ENCODE measurements at regions not wholly inside any gene's neighbourhood (a gene's known extent, or its start where the extent isn't known, plus 50 kb on each side); places are given as distances from the start of the nearest gene placed in this dataset.

- Histone ChIP-seq H3K4me1 (ENCODE audit: control extremely low read depth in 1 of 4, control insufficient read depth in 4 of 4, insufficient read depth in 4 of 4, low read length in 3 of 4) (peaks cover 0 to 5% (median 1%) of the 10 kb centered on the region in 4 experiments), H3K27me3 (replicated peaks in 2 of 5; ENCODE audit: control insufficient read depth in 4 of 5, insufficient read depth in 5 of 5, low read length in 4 of 5) (peaks cover 0 to 85% (median 18%) of the 10 kb centered on the region in 5 experiments), H3K36me3 (ENCODE audit: control insufficient read depth in 4 of 4, insufficient read depth in 4 of 4, low read length in 3 of 4) (no peaks in the 10 kb centered on the region), H3K4me3 (ENCODE audit: control insufficient read depth in 1 of 7, extremely low read depth in 1 of 7, insufficient read depth in 4 of 7, low read depth in 2 of 7, low read length in 6 of 7) (no peak overlapping the region), H3K27ac (ENCODE audit: insufficient read depth in 1 of 2, low read depth in 1 of 2, low read length in 2 of 2, poor library complexity in 1 of 2, severe bottlenecking in 2 of 2) (no peak overlapping the region), H3K9me3 (ENCODE audit: control extremely low read depth in 1 of 5, control insufficient read depth in 4 of 5, insufficient read depth in 2 of 5, low read depth in 1 of 5, low read length in 4 of 5) (no peaks in the 10 kb centered on the region)
- ChIA-PET CTCF (no interaction called here), POLR2A (no interaction called here)
- DNase-seq: no peak
- WGBS (ENCODE audit: insufficient coverage): 84% methylated on average over 14 of the region's 15 CpGs
Measured at GRCh38 chr20:56954797-56955196, 311.6 kb downstream of the BMP7 start.

GRCh38 chr20:56955680-56956079 lies 310.8 kb downstream of the BMP7 start:
- peaks cover 0 to 92% (median 18%) of the 10 kb centered on the region in 5 experiments for H3K27me3 ChIP-seq (replicated peaks in 2 of 5; ENCODE audit: control insufficient read depth in 4 of 5, insufficient read depth in 5 of 5, low read length in 4 of 5)
- no peak for DNase-seq
- peaks cover 0 to 5% (median 1%) of the 10 kb centered on the region in 4 experiments for H3K4me1 ChIP-seq (ENCODE audit: control extremely low read depth in 1 of 4, control insufficient read depth in 4 of 4, insufficient read depth in 4 of 4, low read length in 3 of 4)
- H3K27ac ChIP-seq (ENCODE audit: insufficient read depth in 1 of 2, low read depth in 1 of 2, low read length in 2 of 2, poor library complexity in 1 of 2, severe bottlenecking in 2 of 2): no peak overlapping the region
- ChIA-PET CTCF (interaction anchor here (0.7 kb wide), 1 partner anchor 19 kb away, joined by 4 read pairs; no protein-coding TSS in a partner anchor), POLR2A (interaction anchor here (0.6 kb wide), 1 partner anchor 213 kb away, joined by 3 read pairs; no protein-coding TSS in a partner anchor)
- WGBS (ENCODE audit: insufficient coverage): 45% methylated on average over 8 of the region's 9 CpGs
- H3K36me3 ChIP-seq (ENCODE audit: control insufficient read depth in 4 of 4, insufficient read depth in 4 of 4, low read length in 3 of 4): no peaks in the 10 kb centered on the region
- no peak overlapping the region for H3K4me3 ChIP-seq (ENCODE audit: control insufficient read depth in 1 of 7, extremely low read depth in 1 of 7, insufficient read depth in 4 of 7, low read depth in 2 of 7, low read length in 6 of 7)
- H3K9me3 ChIP-seq (ENCODE audit: control extremely low read depth in 1 of 5, control insufficient read depth in 4 of 5, insufficient read depth in 2 of 5, low read depth in 1 of 5, low read length in 4 of 5): no peaks in the 10 kb centered on the region

- peaks cover 0 to 92% (median 18%) of the 10 kb centered on the region in 5 experiments for H3K27me3 ChIP-seq (replicated peaks in 2 of 5; ENCODE audit: control insufficient read depth in 4 of 5, insufficient read depth in 5 of 5, low read length in 4 of 5)
Measured at GRCh38 chr20:56956534-56956933, 309.9 kb downstream of the BMP7 start.

GRCh38 chr20:56957737-56958553 lies 308.5 kb downstream of the BMP7 start:
- Histone ChIP-seq H3K4me1 (ENCODE audit: control extremely low read depth in 1 of 4, control insufficient read depth in 4 of 4, insufficient read depth in 4 of 4, low read length in 3 of 4) (peaks cover 0 to 5% (median 1%) of the 10 kb centered on the region in 4 experiments), H3K27ac (ENCODE audit: insufficient read depth in 1 of 2, low read depth in 1 of 2, low read length in 2 of 2, poor library complexity in 1 of 2, severe bottlenecking in 2 of 2) (no peak overlapping the region), H3K36me3 (ENCODE audit: control insufficient read depth in 4 of 4, insufficient read depth in 4 of 4, low read length in 3 of 4) (no peaks in the 10 kb centered on the region), H3K27me3 (replicated peaks in 2 of 5; ENCODE audit: control insufficient read depth in 4 of 5, insufficient read depth in 5 of 5, low read length in 4 of 5) (peaks cover 0 to 83% (median 16%) of the 10 kb centered on the region in 5 experiments), H3K9me3 (ENCODE audit: control extremely low read depth in 1 of 5, control insufficient read depth in 4 of 5, insufficient read depth in 2 of 5, low read depth in 1 of 5, low read length in 4 of 5) (peaks cover 0 to 9% (median 0%) of the 10 kb centered on the region in 5 experiments), H3K4me3 (ENCODE audit: control insufficient read depth in 1 of 7, extremely low read depth in 1 of 7, insufficient read depth in 4 of 7, low read depth in 2 of 7, low read length in 6 of 7) (no peak overlapping the region)
- CTCF ChIA-PET: no interaction called here
- DNase-seq: no peak
- WGBS (ENCODE audit: insufficient coverage): 64% methylated on average over 34 of the region's 34 CpGs
- POLR2A ChIA-PET: no interaction called here

More at GRCh38 chr20:56956534-56956933, 309.9 kb downstream of the BMP7 start:
- no peak overlapping the region for H3K4me3 ChIP-seq (ENCODE audit: control insufficient read depth in 1 of 7, extremely low read depth in 1 of 7, insufficient read depth in 4 of 7, low read depth in 2 of 7, low read length in 6 of 7)
- no peaks in the 10 kb centered on the region for H3K36me3 ChIP-seq (ENCODE audit: control insufficient read depth in 4 of 4, insufficient read depth in 4 of 4, low read length in 3 of 4)
- H3K9me3 ChIP-seq (ENCODE audit: control extremely low read depth in 1 of 5, control insufficient read depth in 4 of 5, insufficient read depth in 2 of 5, low read depth in 1 of 5, low read length in 4 of 5): no peaks in the 10 kb centered on the region
- CTCF ChIA-PET: no interaction called here
- DNase-seq: no peak
- WGBS (ENCODE audit: insufficient coverage): 92% methylated on average over 4 of the region's 7 CpGs
- POLR2A ChIA-PET: interaction anchor here (0.6 kb wide), 1 partner anchor 31 kb away, joined by 3 read pairs; no protein-coding TSS in a partner anchor
- H3K4me1 ChIP-seq (ENCODE audit: control extremely low read depth in 1 of 4, control insufficient read depth in 4 of 4, insufficient read depth in 4 of 4, low read length in 3 of 4): peaks cover 0 to 5% (median 1%) of the 10 kb centered on the region in 4 experiments
- no peak overlapping the region for H3K27ac ChIP-seq (ENCODE audit: insufficient read depth in 1 of 2, low read depth in 1 of 2, low read length in 2 of 2, poor library complexity in 1 of 2, severe bottlenecking in 2 of 2)

GRCh38 chr20:56964901-56965300 lies 301.5 kb downstream of the BMP7 start:
- no peak for DNase-seq
- Histone ChIP-seq H3K27me3 (replicated peaks in 2 of 5; ENCODE audit: control insufficient read depth in 4 of 5, insufficient read depth in 5 of 5, low read length in 4 of 5) (peaks cover 0 to 43% (median 3%) of the 10 kb centered on the region in 5 experiments), H3K4me1 (ENCODE audit: control extremely low read depth in 1 of 4, control insufficient read depth in 4 of 4, insufficient read depth in 4 of 4, low read length in 3 of 4) (no peaks in the 10 kb centered on the region), H3K36me3 (ENCODE audit: control insufficient read depth in 4 of 4, insufficient read depth in 4 of 4, low read length in 3 of 4) (no peaks in the 10 kb centered on the region), H3K27ac (ENCODE audit: insufficient read depth in 1 of 2, low read depth in 1 of 2, low read length in 2 of 2, poor library complexity in 1 of 2, severe bottlenecking in 2 of 2) (no peak overlapping the region), H3K4me3 (ENCODE audit: control insufficient read depth in 1 of 7, extremely low read depth in 1 of 7, insufficient read depth in 4 of 7, low read depth in 2 of 7, low read length in 6 of 7) (no peak overlapping the region), H3K9me3 (ENCODE audit: control extremely low read depth in 1 of 5, control insufficient read depth in 4 of 5, insufficient read depth in 2 of 5, low read depth in 1 of 5, low read length in 4 of 5) (peaks cover 0 to 9% (median 0%) of the 10 kb centered on the region in 5 experiments)
- 67% methylated on average over 1 of the region's 2 CpGs for WGBS (ENCODE audit: insufficient coverage)
- ChIA-PET POLR2A (no interaction called here), CTCF (no interaction called here)

GRCh38 chr20:56967916-56968315 lies 298.5 kb downstream of the BMP7 start:
- H3K4me3 ChIP-seq (ENCODE audit: control insufficient read depth in 1 of 7, extremely low read depth in 1 of 7, insufficient read depth in 4 of 7, low read depth in 2 of 7, low read length in 6 of 7): no peak overlapping the region
- 78% methylated on average over 10 of the region's 12 CpGs for WGBS (ENCODE audit: insufficient coverage)
- no peaks in the 10 kb centered on the region for H3K36me3 ChIP-seq (ENCODE audit: control insufficient read depth in 4 of 4, insufficient read depth in 4 of 4, low read length in 3 of 4)
- no peaks in the 10 kb centered on the region for H3K9me3 ChIP-seq (ENCODE audit: control extremely low read depth in 1 of 5, control insufficient read depth in 4 of 5, insufficient read depth in 2 of 5, low read depth in 1 of 5, low read length in 4 of 5)
- ChIA-PET CTCF (interaction anchor here (0.5 kb wide), 1 partner anchor 961 kb away, joined by 3 read pairs; no protein-coding TSS in a partner anchor), POLR2A (no interaction called here)
- H3K27ac ChIP-seq (ENCODE audit: insufficient read depth in 1 of 2, low read depth in 1 of 2, low read length in 2 of 2, poor library complexity in 1 of 2, severe bottlenecking in 2 of 2): no peak overlapping the region
- H3K27me3 ChIP-seq (replicated peaks in 2 of 5; ENCODE audit: control insufficient read depth in 4 of 5, insufficient read depth in 5 of 5, low read length in 4 of 5): peaks cover 0 to 47% (median 12%) of the 10 kb centered on the region in 5 experiments
- DNase-seq: no peak
- H3K4me1 ChIP-seq (ENCODE audit: control extremely low read depth in 1 of 4, control insufficient read depth in 4 of 4, insufficient read depth in 4 of 4, low read length in 3 of 4): no peaks in the 10 kb centered on the region

- ChIA-PET CTCF (no interaction called here), POLR2A (no interaction called here)
- DNase-seq: no peak
- peaks cover 0 to 49% (median 17%) of the 10 kb centered on the region in 5 experiments for H3K27me3 ChIP-seq (replicated peaks in 2 of 5; ENCODE audit: control insufficient read depth in 4 of 5, insufficient read depth in 5 of 5, low read length in 4 of 5)
- H3K27ac ChIP-seq (ENCODE audit: insufficient read depth in 1 of 2, low read depth in 1 of 2, low read length in 2 of 2, poor library complexity in 1 of 2, severe bottlenecking in 2 of 2): no peak overlapping the region
- 80% methylated on average over 7 of the region's 12 CpGs for WGBS (ENCODE audit: insufficient coverage)
- H3K9me3 ChIP-seq (ENCODE audit: control extremely low read depth in 1 of 5, control insufficient read depth in 4 of 5, insufficient read depth in 2 of 5, low read depth in 1 of 5, low read length in 4 of 5): no peaks in the 10 kb centered on the region
- H3K36me3 ChIP-seq (ENCODE audit: control insufficient read depth in 4 of 4, insufficient read depth in 4 of 4, low read length in 3 of 4): no peaks in the 10 kb centered on the region
- H3K4me1 ChIP-seq (ENCODE audit: control extremely low read depth in 1 of 4, control insufficient read depth in 4 of 4, insufficient read depth in 4 of 4, low read length in 3 of 4): no peaks in the 10 kb centered on the region
- H3K4me3 ChIP-seq (ENCODE audit: control insufficient read depth in 1 of 7, extremely low read depth in 1 of 7, insufficient read depth in 4 of 7, low read depth in 2 of 7, low read length in 6 of 7): no peak overlapping the region
Measured at GRCh38 chr20:56968376-56969048, 297.9 kb downstream of the BMP7 start.

All from common myeloid progenitor, CD34-positive (primary cell).